Vagina (tissue), 2 donors: ENCODE measurements at regions not wholly inside any gene's neighbourhood (a gene's known extent, or its start where the extent isn't known, plus 50 kb on each side); places are given as distances from the start of the nearest gene placed in this dataset.

Experiments used
- DNase-seq, 2 donors: peaks; one replicate each; pipeline ENCODE4 v3.0.0-alpha.2; 2017; ENCODE audit errors: extremely low spot score in 2 of 2
- H3K27ac ChIP-seq: fragments of 200-600 bp; sonication (generic); one replicate; pipeline ENCODE4 v1.5.1; 2019
- H3K27me3 ChIP-seq: fragments of 200-600 bp; sonication (generic); one replicate; pipeline ENCODE4 v1.5.1; 2019
- H3K36me3 ChIP-seq, 2 donors: fragments of 200-600 bp; sonication (generic); one replicate each; pipeline ENCODE4 v1.5.1; 2017 to 2019
- H3K4me1 ChIP-seq: fragments of 200-600 bp; sonication (generic); one replicate; pipeline ENCODE4 v1.5.1; 2019
- H3K4me3 ChIP-seq, 2 donors: fragments of 200-600 bp; sonication (generic); 1 replicate in 1 of 2; 2 replicates in 1 of 2; pipeline ENCODE4 v1.5.1; 2016 to 2019
- H3K9me3 ChIP-seq: fragments of 200-600 bp; sonication (generic); one replicate; pipeline ENCODE4 v1.5.1; 2019
- CTCF ChIP-seq, 3 experiments: fragments of 450-650 bp in 2 of 3; fragments of 200-600 bp in 1 of 3; sonication (generic) in 1 of 3; IDR thresholded peaks; one replicate each; pipeline ENCODE4 v1.5.1; 2017 to 2019; ENCODE audit warnings: antibody characterized with exemption in 3 of 3, mild to moderate bottlenecking in 2 of 3, moderate library complexity in 2 of 3
- POLR2A ChIP-seq, 2 donors: fragments of 450-650 bp; IDR thresholded peaks; one replicate each; pipeline ENCODE4 v1.6.1; 2017; ENCODE audit warnings: antibody characterized with exemption in 2 of 2, mild to moderate bottlenecking in 2 of 2, moderate library complexity in 2 of 2
- POLR2AphosphoS5 ChIP-seq, 2 donors: sonication (generic); formaldehyde crosslinking; IDR thresholded peaks; one replicate each; pipeline ENCODE4 v1.9.0; 2017; ENCODE audit warnings: antibody characterized with exemption in 2 of 2, mild to moderate bottlenecking in 2 of 2, low read depth in 1 of 2; ENCODE audit not compliant: insufficient read depth in 1 of 2
- intact Hi-C: fragments of 100-400 bp; cut with DNase I; formaldehyde crosslinking; loops from one replicate; pipeline ENCODE4 v1.15.1; 2023

- Histone ChIP-seq H3K4me3 (no peak overlapping the region), H3K27me3 (no peaks in the 10 kb centered on the region), H3K27ac (no peak overlapping the region), H3K4me1 (no peaks in the 10 kb centered on the region), H3K9me3 (no peaks in the 10 kb centered on the region), H3K36me3 (no peaks in the 10 kb centered on the region)
- intact Hi-C loops: no loop called here
- DNase-seq: no peak
- TF ChIP-seq POLR2AphosphoS5 (IDR thresholded peaks at IDR 0.05; ENCODE audit: insufficient read depth in 1 of 2, low read depth in 1 of 2): no peak
- no peak for TF ChIP-seq POLR2A (IDR thresholded peaks at IDR 0.05)
- no peak for TF ChIP-seq CTCF (IDR thresholded peaks at IDR 0.05)
These were observed 78.7 kb downstream of the NOG start for GRCh38 chr17:56672195-56672594.

GRCh38 chr17:56674401-56674925, 81.0 kb downstream of the NOG start:
- no peak for DNase-seq
- Histone ChIP-seq H3K4me1 (peaks cover 10% of the 10 kb centered on the region), H3K36me3 (no peaks in the 10 kb centered on the region), H3K27ac (no peak overlapping the region), H3K27me3 (no peaks in the 10 kb centered on the region), H3K9me3 (no peaks in the 10 kb centered on the region), H3K4me3 (no peak overlapping the region)
- intact Hi-C loops: no loop called here
- TF ChIP-seq POLR2AphosphoS5 (IDR thresholded peaks at IDR 0.05; ENCODE audit: insufficient read depth in 1 of 2, low read depth in 1 of 2) (no peak), CTCF (IDR thresholded peaks at IDR 0.05) (no peak), POLR2A (IDR thresholded peaks at IDR 0.05) (no peak)

GRCh38 chr17:56675876-56676660, 82.6 kb downstream of the NOG start:
- no peak overlapping the region for H3K27ac ChIP-seq
- no peaks in the 10 kb centered on the region for H3K9me3 ChIP-seq
- H3K27me3 ChIP-seq: no peaks in the 10 kb centered on the region
- H3K4me3 ChIP-seq: no peak overlapping the region
- no peak for TF ChIP-seq CTCF (IDR thresholded peaks at IDR 0.05)
- TF ChIP-seq POLR2AphosphoS5 (IDR thresholded peaks at IDR 0.05; ENCODE audit: insufficient read depth in 1 of 2, low read depth in 1 of 2): no peak
- TF ChIP-seq POLR2A (IDR thresholded peaks at IDR 0.05): no peak
- H3K4me1 ChIP-seq: peaks cover 10% of the 10 kb centered on the region
- no peak for DNase-seq
- no peaks in the 10 kb centered on the region for H3K36me3 ChIP-seq
- intact Hi-C loops: no loop called here

GRCh38 chr17:56676810-56677209, 83.3 kb downstream of the NOG start:
- H3K27me3 ChIP-seq: no peaks in the 10 kb centered on the region
- H3K9me3 ChIP-seq: no peaks in the 10 kb centered on the region
- H3K4me3 ChIP-seq: no peak overlapping the region
- DNase-seq: no peak
- no peaks in the 10 kb centered on the region for H3K36me3 ChIP-seq
- TF ChIP-seq CTCF (IDR thresholded peaks at IDR 0.05) (no peak), POLR2AphosphoS5 (IDR thresholded peaks at IDR 0.05; ENCODE audit: insufficient read depth in 1 of 2, low read depth in 1 of 2) (no peak), POLR2A (IDR thresholded peaks at IDR 0.05) (no peak)
- intact Hi-C loops: no loop called here
- peaks cover 10% of the 10 kb centered on the region for H3K4me1 ChIP-seq
- H3K27ac ChIP-seq: no peak overlapping the region
